IPS DF 19.7 (cell line): ENCODE measurements at regions not wholly inside any gene's neighbourhood (a gene's known extent, or its start where the extent isn't known, plus 50 kb on each side); places are given as distances from the start of the nearest gene placed in this dataset.

Experiments
- DNase-seq: peaks from one replicate; pipeline ENCODE4 v3.0.0-alpha.2; 2013; ENCODE audit warnings: low read depth, low spot score

DNA sequence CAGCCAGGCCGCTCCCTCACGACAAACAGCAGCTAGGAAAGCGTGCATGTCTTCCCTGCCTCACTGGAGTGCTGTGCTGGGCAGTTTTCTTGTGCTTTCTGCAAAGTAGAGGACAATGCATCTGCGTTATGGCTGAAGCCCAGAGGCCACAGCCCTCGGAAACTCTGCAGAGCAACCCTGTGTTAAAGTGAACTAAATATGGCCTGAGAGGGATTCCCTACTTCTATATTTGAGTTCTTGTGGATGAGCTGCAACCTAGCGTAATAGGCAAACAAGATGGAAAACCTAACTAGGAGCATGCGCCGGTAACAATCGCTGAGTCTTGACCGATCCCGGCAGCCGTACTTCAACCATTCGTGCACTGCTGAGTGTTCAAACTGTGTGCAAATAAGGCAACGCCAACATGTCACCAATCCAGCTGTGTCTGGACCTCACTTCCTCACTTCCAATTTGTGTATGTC is 471.9 kb upstream of the HS6ST1 start:
- no peak for DNase-seq

DNA sequence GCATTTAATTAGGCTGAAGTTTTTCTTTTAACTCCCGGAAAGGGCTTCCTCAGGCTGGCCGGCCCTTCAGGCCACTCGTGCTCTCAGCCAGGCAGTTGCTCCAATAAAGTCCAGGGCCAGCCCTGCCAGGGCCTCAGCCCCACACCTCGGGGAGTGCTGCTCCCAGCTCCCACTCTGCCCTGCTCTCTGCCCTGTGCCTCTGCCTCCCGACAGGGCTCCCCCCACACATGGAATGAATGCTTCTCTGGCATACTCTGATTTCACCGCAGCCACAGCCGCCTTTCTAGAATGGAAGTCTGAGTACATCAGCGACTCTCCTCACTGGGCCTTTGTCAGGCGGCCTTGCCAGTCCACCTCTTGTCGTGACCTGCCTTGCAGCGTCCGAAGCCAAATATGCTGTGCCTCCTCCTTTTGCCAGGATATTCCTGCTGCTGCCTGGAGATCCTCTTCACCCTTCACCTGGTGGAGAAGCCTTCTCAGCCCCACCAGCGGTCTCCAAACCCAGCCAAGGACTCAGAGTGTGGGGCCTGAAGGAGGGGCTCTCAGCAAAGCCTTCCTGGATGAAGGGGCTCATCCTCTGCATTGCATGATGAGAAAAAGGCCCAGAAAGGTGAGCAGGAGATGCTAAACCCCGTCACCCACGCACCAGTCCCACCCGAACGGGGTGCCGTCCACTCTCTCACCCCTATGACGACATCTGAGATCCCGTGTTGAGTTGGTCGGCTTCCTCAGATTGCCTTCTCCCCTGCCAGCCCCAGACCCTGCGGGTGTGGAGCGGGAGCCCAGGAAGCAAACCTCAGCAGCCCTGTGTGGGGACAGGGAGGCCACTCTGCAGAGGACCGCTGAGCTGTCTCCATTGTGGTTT is 472.7 kb upstream of the HS6ST1 start:
- no peak for DNase-seq

DNA sequence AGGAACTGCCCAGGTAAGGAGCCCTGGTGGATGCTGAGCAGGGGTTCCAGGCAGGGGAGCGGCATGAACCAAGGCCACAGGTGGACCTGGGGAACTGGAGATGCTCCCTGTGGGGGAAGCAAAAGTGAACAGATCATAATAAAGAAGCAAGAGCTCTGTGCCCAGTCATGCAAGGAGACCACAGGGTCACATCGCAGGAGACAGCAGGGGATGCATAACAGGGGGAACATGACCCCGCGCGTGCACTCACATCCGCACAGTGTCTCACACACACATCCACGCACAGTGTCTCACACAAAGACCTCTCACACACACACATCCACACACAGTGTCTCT is 473.3 kb upstream of the HS6ST1 start:
- DNase-seq, result no peak

DNA sequence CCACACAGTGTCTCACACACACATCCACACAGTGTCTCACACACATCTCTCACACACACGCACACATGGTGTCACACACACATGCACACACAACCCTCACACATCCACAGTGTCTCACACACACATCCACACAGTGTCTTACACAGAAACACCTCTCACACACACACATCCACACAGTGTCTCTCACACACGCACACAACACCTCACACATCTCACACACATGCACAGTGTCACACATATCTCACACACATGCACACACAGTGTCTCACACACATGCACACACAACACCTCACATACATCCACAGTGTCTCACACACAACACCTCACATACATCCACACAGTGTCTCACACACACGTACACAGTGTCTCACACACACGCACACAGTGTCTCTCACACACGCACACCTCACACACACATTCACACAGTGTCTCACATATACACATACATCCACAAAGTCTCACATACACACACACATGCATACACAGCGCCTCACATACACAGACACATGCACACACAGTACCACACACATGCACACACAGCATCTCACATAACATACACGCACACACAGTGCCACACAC is 473.9 kb upstream of the HS6ST1 start:
- DNase-seq, result no peak

DNA sequence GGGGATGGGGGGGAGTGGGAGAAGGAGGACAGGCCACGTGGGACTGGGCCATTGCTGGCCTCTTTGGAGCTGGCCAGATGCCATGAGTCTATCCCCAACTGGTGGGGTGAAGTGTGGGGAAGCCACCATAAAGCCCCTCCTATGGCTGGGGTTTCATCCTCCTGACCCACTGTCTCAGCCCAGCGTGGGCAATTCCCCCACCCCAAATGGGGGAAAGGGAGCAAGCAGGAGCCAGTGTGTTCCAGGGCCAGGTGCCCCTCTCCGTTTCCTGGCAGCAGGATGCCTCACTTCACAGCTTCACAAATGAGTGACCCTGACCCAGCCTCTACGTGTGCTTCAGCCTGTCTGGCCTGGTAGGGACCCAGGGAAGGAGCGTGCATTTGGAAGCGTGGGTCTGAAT is 474.7 kb upstream of the HS6ST1 start:
- no peak for DNase-seq

DNA sequence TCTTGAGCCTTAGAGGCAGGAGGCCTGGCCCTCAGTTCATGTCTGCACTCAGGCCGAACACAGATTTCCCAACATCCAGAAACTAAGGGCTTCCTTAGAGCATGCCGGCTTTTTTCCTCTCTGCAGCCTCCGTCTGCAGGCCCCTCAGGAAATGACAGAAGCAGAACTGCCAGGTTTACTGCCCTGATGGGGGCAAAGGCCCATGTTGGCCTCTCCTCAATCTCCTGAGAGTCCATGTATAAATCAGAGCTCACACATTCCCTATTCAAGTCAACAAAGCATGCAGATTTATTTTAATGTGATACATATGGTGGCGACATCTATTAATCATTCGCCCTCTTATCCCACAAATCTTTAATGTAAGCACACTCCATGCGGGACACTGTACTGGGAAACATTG is 475.6 kb upstream of the HS6ST1 start:
- DNase-seq, result no peak

DNA sequence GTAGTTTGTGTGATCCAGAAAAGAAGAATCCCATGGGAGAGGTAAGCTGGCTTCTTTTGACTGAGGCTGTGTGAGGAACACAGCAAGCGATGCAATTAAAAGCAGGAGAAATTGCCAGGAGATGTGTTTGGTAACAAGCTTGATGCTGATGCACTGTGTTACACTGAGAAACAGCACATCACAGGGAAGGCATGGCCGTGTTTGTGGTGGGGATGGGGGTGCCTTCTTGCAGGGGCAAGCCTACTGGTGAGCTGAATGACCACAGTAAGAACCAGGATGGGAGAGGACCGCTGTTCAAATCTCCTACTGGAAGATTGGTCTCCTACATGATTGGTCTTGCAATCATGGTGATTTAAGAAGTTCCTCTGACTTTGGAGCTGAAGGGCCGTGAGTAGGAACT is 477.7 kb upstream of the HS6ST1 start:
- no peak for DNase-seq

DNA sequence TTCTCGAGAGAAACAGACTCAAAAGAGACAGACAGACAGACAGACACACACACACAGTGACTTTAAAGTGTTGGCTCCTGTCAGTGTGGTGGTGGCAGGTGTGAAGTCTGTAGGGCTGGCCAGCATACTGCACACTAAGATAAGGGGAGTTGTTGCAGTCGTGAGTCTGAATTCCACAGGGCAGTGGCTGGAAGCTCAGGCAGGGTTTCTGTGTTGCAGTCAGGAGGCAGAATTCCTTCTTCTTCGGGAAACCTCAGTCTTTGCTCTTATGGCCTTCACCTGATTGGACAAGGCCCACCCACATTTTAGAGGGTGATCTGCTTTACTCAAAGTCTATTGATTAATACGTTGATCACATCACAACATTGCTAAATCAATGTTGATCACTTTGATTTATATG is 478.4 kb upstream of the HS6ST1 start:
- DNase-seq, result no peak

DNA sequence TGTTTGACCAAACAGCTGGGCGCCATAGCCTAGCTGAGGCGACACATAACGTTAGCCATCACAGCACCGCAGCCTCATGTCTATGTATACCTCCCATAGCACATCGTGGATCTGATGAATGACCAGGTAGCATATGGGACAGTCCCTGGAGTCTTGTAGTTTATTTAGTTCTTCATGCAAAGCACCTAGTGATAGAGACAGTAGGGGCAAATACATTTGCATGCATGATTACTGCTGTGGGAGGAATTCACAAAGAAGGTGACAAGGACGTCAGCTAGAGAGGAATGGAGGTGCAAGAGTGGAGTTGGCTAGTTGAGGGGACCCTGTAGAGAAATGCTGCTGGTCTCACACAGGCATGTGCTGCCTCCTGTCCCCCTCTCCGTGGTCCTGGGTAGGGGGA is 478.9 kb upstream of the HS6ST1 start:
- no peak for DNase-seq

DNA sequence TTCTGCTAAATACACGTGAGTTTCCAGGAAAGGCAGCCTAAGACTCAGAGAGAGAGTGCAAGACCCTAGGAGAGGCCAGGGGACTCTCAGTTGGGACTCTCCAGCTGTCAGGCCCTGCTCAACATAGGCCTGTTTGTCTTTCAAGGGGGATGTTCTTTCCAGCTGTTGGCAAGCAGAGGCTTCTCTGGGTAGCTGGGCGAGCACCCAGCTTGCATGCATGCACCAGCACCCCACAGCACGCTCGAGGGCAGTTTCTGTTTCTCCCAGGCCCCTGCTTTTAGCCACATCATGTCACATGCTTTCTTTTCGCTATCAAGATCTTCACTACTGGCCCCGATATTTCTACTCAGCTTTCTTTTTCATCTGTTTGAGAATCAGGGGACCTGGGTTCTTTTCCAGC is 479.3 kb upstream of the HS6ST1 start:
- DNase-seq, result no peak

DNA sequence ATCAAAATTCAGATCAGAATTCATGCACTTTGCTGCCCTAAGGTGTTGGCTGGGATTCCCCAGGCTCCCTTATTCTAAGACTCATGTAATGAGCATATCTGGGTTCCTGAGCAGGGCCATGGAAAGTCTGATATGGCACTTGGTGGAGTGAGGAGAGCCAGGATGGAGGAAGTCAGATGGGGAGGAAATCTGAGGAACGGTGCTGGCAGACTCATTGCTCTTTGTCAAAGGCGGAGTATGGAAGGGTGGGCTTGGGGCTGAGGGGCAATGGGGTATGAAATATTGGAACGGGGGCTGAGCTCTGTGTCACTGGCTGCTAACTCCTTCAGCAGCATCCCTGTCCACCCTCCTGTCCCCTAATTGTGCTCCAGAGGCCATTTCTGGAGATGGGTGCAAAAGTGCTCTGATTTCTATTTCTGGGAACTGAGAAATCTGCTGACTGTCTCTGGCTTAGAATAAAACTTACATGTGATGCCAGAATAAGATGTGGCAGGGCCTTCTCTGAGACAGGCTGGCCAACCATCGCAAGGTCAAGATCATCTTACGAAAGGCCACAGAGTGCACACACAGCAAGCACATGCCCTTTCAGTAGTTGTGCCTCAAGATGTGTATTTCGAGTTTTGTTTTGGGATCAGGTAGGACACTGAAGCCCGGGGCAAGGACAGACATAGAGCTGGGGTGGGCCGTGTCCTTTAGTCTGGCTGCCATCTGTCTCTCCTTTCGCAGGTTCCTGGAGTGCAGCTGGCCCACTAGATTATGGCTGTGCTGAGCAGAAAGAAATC is 480.0 kb upstream of the HS6ST1 start:
- DNase-seq, result no peak

DNA sequence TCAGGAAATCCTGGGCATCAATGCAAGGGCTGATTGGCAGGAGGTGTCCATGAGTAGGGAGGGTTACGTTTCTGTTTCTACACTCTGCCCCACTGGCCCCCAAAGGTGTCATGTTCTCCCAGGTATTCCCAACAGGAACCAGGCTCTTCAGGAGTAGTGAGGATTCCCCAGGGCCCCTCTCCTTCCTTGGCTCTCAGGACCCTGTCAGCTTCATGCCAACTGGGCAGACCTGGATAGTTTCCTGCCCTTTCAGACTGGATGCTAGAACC is 480.6 kb upstream of the HS6ST1 start:
- DNase-seq, result no peak

DNA sequence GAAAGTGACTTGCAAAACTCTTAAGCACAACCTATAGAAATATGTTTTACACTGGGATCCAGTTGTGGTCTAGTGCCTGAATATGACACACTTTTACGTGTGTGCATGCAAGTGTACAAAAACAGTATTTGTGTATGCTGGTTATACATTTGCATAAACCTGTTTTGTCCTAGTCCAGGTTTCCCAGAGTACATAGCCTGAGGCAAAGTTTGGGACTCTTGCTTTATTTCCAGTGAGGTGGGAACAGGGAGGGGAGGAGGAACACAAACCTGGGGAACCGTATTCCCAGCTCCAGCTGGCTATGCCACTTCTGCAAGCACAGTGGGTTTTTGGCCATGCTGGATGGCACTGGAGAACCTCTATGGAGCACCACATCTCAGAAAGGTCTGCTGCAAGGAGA is 481.1 kb upstream of the HS6ST1 start:
- DNase-seq, result no peak

DNA sequence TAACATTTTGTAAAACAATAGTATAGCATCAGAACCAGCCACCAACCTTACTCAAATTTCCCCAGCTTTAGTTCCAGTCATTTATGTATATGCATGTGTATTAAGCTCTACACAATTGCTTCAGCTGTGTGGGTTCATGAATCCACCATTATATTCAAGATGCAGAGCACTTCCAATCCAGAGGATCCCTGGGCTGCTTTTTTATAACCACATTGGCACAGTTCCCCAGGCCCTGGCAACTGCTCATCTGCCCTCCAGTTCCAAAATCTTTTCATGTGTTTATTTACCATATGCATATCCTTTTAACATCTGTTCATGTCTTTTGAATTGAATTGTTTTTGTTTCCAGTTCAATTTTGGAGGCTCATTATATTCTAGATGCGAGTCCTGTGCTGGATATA is 482.9 kb upstream of the HS6ST1 start:
- DNase-seq, result no peak

DNA sequence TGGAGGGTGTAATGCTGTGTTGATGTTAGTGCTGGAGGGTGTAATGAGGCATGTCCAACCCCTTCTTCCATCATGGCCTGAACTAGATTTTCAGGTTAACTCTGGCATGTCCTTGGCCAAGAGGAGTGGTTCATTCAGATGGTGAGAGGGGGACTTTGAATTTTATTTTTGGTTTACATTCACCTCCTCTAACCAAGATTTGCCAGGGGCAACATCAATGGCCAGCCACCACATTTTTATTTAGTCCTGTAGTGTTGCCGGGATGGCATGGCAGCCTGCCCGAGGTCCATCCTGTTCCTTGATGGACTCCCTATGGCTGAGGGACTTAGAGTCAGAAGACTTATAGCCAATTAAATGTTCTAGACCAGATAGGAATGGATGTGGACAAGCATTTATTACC is 484.6 kb upstream of the HS6ST1 start:
- DNase-seq, result no peak

DNA sequence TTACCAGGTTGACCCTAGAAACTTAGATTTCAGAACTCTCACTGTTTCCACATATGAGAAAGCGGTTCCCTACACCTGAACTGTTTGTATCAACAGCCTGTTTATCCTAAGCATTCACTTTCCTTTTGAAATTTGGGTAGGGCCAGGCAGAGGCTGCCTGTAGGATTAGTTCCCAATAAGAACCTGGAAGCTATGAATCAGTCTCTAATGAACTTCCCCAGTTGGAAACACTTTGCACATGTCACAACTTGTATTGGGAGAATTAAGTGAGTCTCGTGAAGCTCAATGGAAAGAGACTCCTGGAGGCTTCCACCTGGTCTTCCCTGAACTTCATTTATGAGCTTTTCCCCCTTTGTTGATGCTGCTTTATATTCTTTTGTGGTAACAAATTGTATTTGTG is 486.6 kb upstream of the HS6ST1 start:
- DNase-seq, result no peak

DNA sequence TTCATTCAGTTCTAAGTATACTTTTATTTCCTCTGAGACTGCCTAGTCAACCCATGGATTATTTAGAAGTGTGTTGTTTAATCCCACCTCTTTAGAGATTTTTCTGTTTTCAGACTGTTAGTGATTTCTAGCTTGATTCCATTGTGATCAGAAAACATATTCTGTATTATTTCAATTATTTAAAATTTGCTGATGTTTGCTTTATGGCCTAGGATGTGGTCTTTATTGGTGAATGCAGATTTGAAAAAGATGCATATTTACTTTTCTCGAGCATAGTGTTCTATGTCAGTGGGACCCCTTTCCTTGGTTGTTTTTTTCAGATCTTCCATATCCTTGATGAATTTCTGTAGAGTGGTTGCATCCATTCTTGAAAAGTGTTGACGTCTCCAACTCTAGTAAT is 487.2 kb upstream of the HS6ST1 start:
- DNase-seq, result no peak

DNA sequence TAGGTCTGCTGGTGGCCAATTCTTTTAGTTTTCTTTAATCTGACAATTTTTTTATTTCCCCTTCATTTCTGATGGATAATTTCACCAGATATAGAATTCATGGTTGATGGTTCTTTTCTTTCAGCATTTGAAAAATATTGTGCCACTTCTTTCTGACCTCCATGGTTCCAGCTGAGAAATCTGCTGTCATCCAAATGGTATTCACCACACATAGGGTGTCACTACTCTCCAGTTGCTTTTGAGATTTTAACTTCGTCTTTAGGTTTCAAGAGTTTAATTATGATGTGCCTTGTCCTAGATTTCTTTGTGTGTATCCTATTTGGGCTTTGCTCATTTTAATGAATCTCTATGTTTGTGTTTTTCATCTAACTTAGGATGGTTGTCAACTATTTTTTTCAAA is 488.6 kb upstream of the HS6ST1 start:
- no peak for DNase-seq

DNA sequence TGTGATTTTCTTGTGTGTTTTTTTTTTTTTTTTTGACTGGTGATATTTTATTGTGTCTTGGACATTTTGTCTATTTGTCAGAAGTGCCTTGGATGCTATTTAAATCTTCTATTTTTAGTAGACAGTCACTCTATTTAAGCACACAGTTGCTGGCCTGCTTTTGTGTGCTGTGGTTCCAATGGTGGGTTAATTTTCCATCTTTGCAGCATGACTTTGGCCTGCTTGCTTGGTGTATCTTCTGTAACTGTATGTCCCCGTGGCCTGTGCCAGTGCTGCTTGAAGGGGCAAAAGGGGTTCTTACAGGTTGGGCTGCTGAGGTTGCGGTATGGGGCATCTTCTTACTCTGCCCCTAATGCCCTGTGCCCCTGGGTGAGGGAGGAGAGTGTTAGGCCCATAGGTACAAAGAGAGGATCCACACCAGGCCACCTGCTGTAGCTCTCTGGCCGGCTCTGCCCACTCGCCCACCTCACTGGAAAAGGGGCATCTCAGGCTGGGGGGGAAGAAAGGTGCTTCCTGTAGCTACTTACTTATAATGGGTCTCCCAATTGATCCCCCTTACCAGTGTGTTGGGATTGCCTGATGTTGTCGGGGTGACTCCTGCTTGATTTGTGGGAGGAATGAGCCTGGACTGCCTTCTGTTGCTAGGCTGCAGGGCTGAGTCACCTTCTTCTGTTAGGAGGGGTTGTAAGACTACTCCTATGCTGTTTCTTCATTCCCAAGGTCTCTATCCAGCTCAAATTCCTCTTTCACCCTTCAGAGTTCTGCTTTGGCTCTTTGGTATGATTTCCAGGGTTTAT is 490.0 kb upstream of the HS6ST1 start:
- no peak for DNase-seq

DNA sequence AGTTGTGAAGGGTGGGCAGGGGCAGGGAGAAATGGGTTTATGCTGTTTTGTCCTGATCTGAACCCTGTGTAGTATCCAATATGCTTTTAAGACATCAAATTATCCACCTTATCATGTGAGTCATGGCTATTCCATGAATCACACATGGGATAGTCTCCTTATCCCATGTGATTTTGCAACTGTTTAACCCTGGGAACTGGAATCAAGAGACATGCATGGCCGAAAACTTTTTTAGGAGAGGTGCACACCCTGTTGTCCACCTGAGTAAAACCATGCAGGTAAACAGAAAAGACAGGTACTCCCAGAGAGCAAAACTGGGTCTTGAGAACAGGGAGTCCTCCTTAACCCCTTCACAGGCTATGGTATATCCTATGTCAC is 490.6 kb upstream of the HS6ST1 start:
- DNase-seq, result no peak

DNA sequence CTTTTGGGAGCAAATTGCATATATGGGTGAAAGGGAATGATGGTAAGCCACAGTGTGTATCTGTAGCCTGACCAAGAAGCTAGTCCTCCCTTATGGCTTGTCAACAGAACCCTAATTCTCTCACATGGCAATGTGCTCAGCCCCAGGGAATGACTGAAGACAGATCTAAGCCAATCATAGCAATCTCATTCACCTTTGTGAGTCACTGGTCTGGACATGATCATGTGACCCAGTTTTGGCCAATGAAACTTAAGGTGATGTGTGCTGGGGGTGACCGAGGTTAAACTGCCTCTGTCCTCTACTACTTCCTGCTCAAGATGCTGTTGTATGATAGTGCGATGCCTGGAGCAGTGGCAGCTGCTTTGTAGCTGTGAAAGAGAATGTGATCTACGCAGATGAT is 491.2 kb upstream of the HS6ST1 start:
- no peak for DNase-seq

DNA sequence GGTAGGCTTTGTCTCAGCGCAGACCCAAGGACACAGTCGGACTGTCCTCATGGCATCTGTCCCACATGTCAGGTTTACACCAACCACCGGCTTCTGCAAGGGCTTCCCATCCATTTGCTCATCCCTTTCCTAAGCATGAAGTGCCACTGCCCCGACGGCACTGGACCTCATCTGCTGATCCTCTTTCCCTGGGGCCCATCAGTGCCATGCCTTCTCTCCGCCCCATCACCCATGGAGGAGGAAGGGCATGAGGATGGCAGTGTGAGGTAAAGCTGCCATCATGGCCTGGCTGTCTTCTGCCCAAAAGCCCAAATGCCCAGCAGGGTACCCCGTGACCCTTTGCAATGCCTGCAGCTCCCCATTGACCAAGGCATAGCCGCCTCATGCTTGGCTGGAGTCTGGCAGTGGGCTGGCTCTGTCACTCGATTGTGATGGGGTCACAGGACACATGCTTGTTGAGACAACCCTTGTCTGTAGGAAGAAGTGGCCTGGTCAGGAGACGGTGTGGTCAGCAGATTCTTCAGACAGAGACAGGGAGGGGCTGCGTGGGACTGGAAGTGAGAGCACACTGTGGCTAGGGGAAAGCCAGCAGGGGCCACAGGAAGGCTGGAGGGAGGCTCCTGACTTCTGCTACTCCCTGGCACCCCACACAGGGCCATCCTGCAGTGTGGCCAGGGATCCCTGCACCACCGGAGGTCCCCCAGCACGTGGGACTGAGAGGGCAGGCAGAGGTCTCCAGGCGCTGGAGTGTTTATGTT is 493.7 kb upstream of the HS6ST1 start:
- no peak for DNase-seq
